ENCODE measurements at regions not wholly inside any gene's neighbourhood (a gene's known extent, or its start where the extent isn't known, plus 50 kb on each side); places are given as distances from the start of the nearest gene placed in this dataset.

DNA sequence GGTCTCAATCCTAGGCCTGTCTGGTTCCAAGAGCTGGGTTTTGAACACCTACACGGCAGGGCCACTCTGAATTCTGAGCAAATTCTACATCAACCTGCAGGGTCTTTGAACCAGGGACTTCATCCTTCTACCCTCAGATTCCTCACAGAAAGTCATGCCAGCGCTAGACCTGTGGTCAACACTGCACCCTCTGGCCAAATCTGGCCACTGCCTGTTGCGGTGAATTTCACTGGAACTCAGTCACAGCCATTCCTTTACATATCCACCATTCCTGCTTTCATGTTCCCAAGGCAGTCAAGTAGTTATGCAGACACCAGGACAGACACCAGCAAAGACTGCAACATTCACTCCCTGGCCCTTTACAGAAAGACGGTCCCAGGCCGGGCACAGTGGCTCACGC is 144.6 kb downstream of the C16orf95 start:
- H3K4me1 ChIP-seq (ENCODE audit: insufficient read depth, low read length): no peaks in the 10 kb centered on the region
- H3K9me3 ChIP-seq (ENCODE audit: control insufficient read depth, insufficient read depth, low read length): no peaks in the 10 kb centered on the region
- no peak overlapping the region for H3K9ac ChIP-seq (ENCODE audit: low read depth, low read length)
- no peaks in the 10 kb centered on the region for H3K36me3 ChIP-seq (ENCODE audit: insufficient read depth, low read length)

DNA sequence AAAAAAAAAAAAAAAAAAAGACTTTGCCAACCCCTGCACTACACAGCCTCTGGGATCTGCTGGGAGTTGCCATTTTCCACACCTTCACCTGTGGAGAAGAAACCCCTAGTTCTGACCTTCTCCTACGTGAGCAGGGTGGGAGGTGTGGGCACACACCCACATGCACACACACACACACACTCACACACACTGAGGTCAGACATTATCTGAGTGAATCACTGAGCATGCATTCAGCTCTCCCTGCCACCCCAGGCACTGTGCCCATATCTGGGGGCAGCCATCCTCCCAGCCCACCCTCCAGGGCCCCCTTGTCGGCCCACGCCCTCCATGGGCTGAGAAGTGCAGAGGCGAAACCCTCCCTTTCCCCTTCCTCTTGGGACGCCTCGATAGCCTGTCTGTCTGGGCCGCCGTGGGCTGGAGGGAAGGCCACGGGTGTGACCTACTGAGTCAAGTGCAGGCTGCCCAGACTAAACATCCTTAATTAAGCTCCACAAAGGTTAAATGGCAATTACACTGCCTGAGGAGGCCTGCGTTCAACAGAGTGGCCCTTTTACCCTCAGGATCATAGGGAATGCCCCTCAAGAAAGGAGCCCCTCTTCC is 143.8 kb downstream of the C16orf95 start:
- Histone ChIP-seq H3K4me1 (ENCODE audit: insufficient read depth, low read length) (no peaks in the 10 kb centered on the region; the same call in 1 of the 2 replicates), H3K9ac (ENCODE audit: low read depth, low read length) (no peak overlapping the region), H3K9me3 (ENCODE audit: control insufficient read depth, insufficient read depth, low read length) (no peaks in the 10 kb centered on the region), H3K36me3 (ENCODE audit: insufficient read depth, low read length) (no peaks in the 10 kb centered on the region)

DNA sequence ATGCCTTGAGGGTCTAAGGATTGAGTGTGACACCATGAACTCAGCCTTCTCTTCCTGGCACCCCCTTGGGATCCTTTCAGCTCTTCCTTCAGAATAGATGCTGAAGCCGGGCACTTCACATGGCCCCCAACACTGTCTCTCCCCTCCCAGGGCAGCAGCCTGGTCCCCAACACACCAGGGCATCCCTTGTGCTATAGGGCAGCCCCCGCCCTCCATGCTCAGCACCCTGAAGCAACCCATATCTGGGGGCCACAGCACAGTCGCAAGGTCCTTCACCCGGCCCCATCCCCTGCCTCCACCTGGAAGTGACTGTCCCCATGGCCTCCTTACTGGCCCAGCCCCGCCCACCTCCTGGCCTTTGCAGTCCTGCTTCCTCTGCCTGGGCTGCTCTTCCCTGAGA is 143.1 kb downstream of the C16orf95 start:
- Histone ChIP-seq H3K9ac (ENCODE audit: low read depth, low read length) (no peak overlapping the region), H3K9me3 (ENCODE audit: control insufficient read depth, insufficient read depth, low read length) (no peaks in the 10 kb centered on the region), H3K4me1 (ENCODE audit: insufficient read depth, low read length) (no peaks in the 10 kb centered on the region; the same call in 1 of the 2 replicates), H3K36me3 (ENCODE audit: insufficient read depth, low read length) (no peaks in the 10 kb centered on the region)

DNA sequence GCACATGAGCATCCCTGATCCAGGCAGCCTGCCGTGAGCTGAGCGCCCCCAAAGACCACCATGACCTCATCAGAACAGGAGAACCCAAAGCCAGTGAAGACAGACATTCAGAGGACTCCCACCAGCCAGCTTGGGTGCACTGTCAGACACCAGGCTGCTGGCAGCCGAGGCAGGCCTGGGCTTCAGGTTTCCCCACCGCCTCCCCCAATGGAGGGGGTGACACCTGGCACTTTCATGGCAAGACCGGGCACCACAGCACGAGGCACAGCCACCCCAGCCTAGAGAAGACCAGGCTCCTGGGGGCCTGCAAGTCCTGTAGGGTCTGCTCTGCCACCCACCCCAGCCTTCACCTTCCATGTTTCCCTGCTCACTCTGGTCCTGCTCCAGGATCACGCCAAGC is 140.5 kb downstream of the C16orf95 start:
- Histone ChIP-seq H3K9ac (ENCODE audit: low read depth, low read length) (no peak overlapping the region), H3K36me3 (ENCODE audit: insufficient read depth, low read length) (no peaks in the 10 kb centered on the region), H3K9me3 (ENCODE audit: control insufficient read depth, insufficient read depth, low read length) (no peaks in the 10 kb centered on the region), H3K4me1 (ENCODE audit: insufficient read depth, low read length) (no peaks in the 10 kb centered on the region; the same call in none of the 2 replicates)

DNA sequence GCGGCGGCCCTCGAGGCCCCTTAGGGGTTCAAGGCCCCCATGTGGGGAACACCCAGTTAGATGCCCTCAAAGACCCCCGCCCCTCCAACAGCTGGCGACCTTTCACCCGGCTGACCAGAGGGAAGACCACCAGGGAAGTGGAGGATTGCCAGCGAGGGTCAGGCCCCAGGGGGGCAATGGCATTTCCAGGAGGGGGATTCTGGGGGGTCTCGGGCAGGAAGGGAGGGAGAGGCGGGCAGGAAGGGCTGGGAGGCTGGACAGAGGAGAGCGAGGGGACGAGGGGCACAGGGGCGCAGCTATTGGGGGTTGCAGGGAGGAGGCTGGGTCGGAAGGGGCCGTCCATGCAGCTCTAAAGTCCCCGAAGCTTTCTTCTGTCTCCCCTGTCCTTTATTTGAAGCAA is 139.5 kb downstream of the C16orf95 start:
- H3K9me3 ChIP-seq (ENCODE audit: control insufficient read depth, insufficient read depth, low read length): no peaks in the 10 kb centered on the region
- no peaks in the 10 kb centered on the region; the same call in none of the 2 replicates for H3K4me1 ChIP-seq (ENCODE audit: insufficient read depth, low read length)
- peak overlapping the region; percentile 28; the same call in 1 of the 2 replicates for H3K9ac ChIP-seq (ENCODE audit: low read depth, low read length)
- no peaks in the 10 kb centered on the region for H3K36me3 ChIP-seq (ENCODE audit: insufficient read depth, low read length)

DNA sequence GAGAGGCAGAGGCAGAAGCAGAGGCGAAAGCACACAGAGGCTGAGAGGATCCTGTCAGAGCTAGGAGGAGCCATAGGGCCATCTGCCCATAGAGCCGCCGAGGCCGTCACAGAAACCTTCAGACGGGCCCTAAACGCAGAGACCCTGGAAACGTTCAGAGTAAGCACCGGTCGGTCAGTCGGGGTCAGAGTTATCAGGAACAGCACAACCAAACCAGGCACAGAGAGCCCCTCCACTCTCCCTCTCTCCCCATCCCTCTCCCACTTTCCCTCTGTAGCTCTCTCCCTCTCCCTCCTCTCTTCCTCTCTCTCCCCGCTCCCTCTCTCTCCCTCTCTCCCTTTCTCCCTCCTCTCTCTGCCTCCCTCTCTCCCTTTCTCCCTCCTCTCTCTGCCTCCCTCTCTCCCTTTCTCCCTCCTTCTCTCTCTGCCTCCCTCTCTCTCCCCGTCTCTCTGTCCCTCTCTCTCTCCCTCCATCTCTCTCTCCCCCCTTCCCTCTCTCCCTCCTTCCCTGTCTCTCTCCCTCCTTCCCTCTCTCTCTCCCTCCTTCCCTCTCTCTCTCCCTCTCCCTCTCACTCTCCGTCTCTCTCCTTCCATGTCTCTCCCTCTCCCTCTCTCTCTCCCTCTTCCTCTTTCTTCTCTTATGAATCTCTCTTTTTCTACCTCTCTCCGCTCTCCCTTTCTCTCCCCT is 138.9 kb downstream of the C16orf95 start:
- Histone ChIP-seq H3K4me1 (ENCODE audit: insufficient read depth, low read length) (no peaks in the 10 kb centered on the region; the same call in none of the 2 replicates), H3K9ac (ENCODE audit: low read depth, low read length) (peak overlapping the region; percentile 28; the same call in 1 of the 2 replicates), H3K36me3 (ENCODE audit: insufficient read depth, low read length) (no peaks in the 10 kb centered on the region), H3K9me3 (ENCODE audit: control insufficient read depth, insufficient read depth, low read length) (no peaks in the 10 kb centered on the region)

DNA sequence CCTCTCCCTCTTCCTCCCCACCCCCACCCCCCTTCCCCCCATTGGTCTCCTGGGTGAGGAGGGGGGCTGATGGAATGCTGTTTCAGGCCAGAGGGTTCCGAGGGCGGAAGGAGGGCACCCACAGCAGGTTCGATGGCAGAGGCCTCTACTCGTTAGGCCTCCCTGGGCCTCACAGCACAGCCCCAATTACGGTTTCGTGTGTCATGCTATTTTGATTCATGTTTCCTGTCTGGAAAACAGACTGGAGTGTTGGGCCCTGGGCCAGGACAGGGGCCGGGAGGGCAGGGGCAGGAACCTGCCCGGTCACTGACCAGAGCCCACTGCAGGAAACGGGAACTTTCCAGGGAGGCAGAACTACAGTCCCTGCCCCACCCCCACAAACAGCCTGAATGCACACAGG is 138.2 kb downstream of the C16orf95 start:
- Histone ChIP-seq H3K9me3 (ENCODE audit: control insufficient read depth, insufficient read depth, low read length) (no peaks in the 10 kb centered on the region), H3K36me3 (ENCODE audit: insufficient read depth, low read length) (no peaks in the 10 kb centered on the region), H3K9ac (ENCODE audit: low read depth, low read length) (no peak overlapping the region), H3K4me1 (ENCODE audit: insufficient read depth, low read length) (no peaks in the 10 kb centered on the region; the same call in none of the 2 replicates)

DNA sequence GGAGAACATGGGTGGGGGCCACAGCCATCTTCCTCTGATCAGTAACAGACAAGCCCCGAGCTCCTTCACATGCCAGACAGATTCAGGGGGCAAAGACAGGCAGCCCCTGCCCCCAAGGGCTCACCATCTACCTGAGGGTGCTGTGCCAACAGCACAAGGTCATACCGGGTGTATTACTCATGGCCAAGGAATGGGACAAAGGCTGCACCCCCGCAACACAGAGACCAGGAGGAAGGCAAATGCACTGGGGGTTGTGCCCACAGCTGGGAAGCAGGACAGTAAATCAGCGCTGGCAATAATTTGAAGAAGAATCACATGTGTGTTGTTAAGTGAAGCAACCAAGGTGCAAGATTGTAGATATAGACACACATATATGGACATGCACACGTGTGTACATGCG is 137.1 kb downstream of the C16orf95 start:
- H3K9ac ChIP-seq (ENCODE audit: low read depth, low read length): no peak overlapping the region
- no peaks in the 10 kb centered on the region for H3K9me3 ChIP-seq (ENCODE audit: control insufficient read depth, insufficient read depth, low read length)
- no peaks in the 10 kb centered on the region for H3K36me3 ChIP-seq (ENCODE audit: insufficient read depth, low read length)
- no peaks in the 10 kb centered on the region; the same call in none of the 2 replicates for H3K4me1 ChIP-seq (ENCODE audit: insufficient read depth, low read length)

DNA sequence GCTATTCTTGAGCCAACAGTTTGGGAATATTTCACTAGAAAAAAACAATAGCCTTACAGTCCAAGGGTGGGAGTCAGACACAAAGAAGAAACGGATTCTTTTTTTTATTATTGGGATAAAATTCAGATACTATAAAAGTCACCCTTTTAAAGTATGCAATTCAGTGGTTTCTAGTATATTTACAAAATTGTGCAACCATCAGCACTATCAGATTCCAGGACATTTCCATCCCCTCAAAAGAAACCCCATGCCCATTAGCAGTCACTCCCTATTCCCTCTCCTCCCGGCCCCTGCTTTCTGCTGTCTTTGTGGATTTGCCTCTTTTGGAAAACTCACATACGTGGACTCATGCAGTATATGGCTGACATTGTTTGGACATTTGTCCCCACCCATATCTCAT is 134.4 kb downstream of the C16orf95 start:
- Histone ChIP-seq H3K36me3 (ENCODE audit: insufficient read depth, low read length) (no peaks in the 10 kb centered on the region), H3K4me1 (ENCODE audit: insufficient read depth, low read length) (no peaks in the 10 kb centered on the region; the same call in none of the 2 replicates), H3K9me3 (ENCODE audit: control insufficient read depth, insufficient read depth, low read length) (peaks cover 3% of the 10 kb centered on the region; the same call in 1 of the 2 replicates), H3K9ac (ENCODE audit: low read depth, low read length) (no peak overlapping the region)

DNA sequence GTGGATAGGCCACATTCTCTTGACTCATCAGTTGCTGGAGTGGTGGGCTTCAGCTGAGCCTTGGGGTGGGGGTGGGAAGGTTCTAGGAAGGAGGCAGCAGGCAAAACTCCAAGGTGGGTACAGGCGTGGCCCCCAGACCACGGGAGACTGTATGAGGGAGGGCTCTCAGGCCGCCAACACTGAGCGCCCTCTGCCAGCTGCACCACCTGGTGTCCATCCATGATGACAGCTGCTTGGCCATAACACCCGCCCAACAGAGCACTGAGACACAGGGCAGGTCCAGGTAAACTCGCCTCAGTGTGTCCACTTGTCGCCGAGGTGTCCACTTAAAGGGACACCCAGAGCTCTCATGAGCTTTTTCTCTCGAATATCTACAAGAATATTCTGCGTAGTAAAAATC is 133.5 kb downstream of the C16orf95 start:
- H3K9me3 ChIP-seq (ENCODE audit: control insufficient read depth, insufficient read depth, low read length): peaks cover 3% of the 10 kb centered on the region; the same call in 1 of the 2 replicates
- H3K4me1 ChIP-seq (ENCODE audit: insufficient read depth, low read length): no peaks in the 10 kb centered on the region; the same call in none of the 2 replicates
- no peaks in the 10 kb centered on the region for H3K36me3 ChIP-seq (ENCODE audit: insufficient read depth, low read length)
- no peak overlapping the region for H3K9ac ChIP-seq (ENCODE audit: low read depth, low read length)

DNA sequence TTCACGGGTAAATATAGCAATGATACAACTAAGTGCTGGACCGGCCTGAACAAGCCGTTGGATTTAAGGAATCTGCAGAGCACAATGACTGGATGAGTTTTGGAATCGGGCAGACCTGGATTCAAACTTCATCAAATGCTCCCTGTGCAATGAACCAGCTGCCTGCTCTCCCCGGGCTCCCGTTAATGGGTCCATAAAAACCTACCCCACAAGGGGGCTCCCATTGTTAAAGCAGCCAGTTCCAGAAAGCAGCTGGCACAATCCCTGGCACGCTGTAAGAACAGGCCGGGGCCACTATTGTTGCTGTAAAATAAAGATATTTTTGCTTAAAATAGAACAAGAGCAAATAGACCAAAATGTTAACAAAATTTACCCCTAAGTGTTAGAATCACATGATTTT is 131.9 kb downstream of the C16orf95 start:
- Histone ChIP-seq H3K36me3 (ENCODE audit: insufficient read depth, low read length) (no peaks in the 10 kb centered on the region), H3K4me1 (ENCODE audit: insufficient read depth, low read length) (no peaks in the 10 kb centered on the region; the same call in 1 of the 2 replicates), H3K9ac (ENCODE audit: low read depth, low read length) (no peak overlapping the region), H3K9me3 (ENCODE audit: control insufficient read depth, insufficient read depth, low read length) (peaks cover 6% of the 10 kb centered on the region; the same call in 1 of the 2 replicates)

DNA sequence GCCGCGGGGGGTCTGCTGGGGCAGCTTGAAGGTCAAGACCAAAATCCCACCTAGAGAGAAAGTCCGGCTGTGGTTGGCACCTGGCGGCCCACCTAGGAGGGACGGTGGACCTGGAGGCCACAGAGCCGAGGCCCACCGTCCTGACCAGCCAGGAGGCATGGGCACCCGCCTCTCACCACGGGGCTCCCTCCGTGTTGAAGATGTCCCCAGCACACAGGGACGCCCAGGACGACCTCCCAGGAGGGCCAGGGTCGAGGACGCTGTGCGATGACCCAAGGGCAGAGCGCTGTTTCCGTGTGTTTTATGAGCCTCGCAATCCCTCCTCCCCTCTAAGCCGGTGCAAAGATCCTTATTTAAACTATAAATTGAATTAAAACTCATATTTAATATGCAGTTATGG is 131.2 kb downstream of the C16orf95 start:
- Histone ChIP-seq H3K9ac (ENCODE audit: low read depth, low read length) (no peak overlapping the region), H3K4me1 (ENCODE audit: insufficient read depth, low read length) (no peaks in the 10 kb centered on the region), H3K36me3 (ENCODE audit: insufficient read depth, low read length) (no peaks in the 10 kb centered on the region), H3K9me3 (ENCODE audit: control insufficient read depth, insufficient read depth, low read length) (peaks cover 6% of the 10 kb centered on the region; the same call in 1 of the 2 replicates)

DNA sequence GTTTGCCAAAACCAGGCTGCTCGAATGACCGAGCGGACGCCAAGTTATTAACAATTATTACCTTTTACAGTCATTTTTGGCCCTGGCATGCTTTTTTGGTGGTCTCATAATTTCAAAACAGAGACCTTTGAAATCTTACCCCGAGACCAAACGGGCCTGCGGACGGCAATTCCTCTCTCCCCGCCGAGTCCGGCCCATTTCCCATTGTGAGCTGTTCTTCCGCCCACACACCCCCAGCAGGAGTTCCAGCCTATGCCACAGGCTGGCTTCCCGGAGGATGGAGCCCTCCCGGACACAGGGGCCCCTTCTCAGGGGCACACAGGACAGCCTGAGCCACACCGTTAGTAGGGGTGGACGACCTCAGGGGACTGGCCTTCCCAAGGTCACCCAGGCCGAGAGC is 130.7 kb downstream of the C16orf95 start:
- no peak overlapping the region for H3K9ac ChIP-seq (ENCODE audit: low read depth, low read length)
- no peaks in the 10 kb centered on the region for H3K36me3 ChIP-seq (ENCODE audit: insufficient read depth, low read length)
- no peaks in the 10 kb centered on the region for H3K4me1 ChIP-seq (ENCODE audit: insufficient read depth, low read length)
- H3K9me3 ChIP-seq (ENCODE audit: control insufficient read depth, insufficient read depth, low read length): peaks cover 6% of the 10 kb centered on the region; the same call in 1 of the 2 replicates

DNA sequence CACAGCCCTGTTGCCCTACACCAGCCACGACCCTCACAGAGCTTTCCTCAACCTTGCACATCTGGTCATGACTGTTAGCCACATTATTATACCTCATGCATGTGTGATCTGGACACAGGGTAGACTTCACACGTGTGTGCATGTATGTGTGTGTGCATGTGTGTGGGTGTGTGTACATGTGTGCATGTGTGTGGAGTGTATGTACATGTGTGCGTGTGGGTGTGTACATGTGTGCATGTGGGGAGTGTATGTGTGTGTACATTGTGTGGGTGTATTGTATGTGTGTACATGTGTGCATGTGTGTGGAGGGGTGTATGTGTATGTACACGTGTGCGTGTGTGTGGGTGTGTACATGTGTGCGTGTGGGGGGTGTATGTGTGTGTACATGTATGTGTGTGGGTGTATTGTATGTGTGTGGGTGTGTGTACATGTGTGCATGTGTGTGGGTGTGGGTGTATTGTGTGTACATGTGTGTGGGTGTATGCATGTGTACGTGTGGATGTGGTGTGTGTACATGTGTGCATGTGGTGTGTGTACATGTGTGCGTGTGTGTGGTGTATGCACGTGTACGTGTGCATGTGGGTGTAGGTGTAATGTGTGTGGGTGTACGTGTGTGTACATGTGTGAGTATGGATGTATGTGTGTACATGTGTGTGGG is 130.2 kb downstream of the C16orf95 start:
- H3K4me1 ChIP-seq (ENCODE audit: insufficient read depth, low read length): no peaks in the 10 kb centered on the region
- H3K36me3 ChIP-seq (ENCODE audit: insufficient read depth, low read length): no peaks in the 10 kb centered on the region
- H3K9ac ChIP-seq (ENCODE audit: low read depth, low read length): no peak overlapping the region
- H3K9me3 ChIP-seq (ENCODE audit: control insufficient read depth, insufficient read depth, low read length): peaks cover 6% of the 10 kb centered on the region; the same call in 1 of the 2 replicates
